Erythroblast (primary cell): ENCODE measurements at regions not wholly inside any gene's neighbourhood (a gene's known extent, or its start where the extent isn't known, plus 50 kb on each side); places are given as distances from the start of the nearest gene placed in this dataset.

Source experiments
- DNase-seq, 2 experiments: peaks; one replicate each; lab custom pipeline; 2025; lab: John Stamatoyannopoulos, UW
- GATA1 ChIP-seq: IDR thresholded peaks from 2 replicates; pipeline ENCODE4 v1.6.1; 2011; ENCODE audit warnings: low read depth, mild to moderate bottlenecking, control low read depth, low read length, moderate library complexity
- POLR2A ChIP-seq: IDR thresholded peaks from 2 replicates; pipeline ENCODE4 v1.6.1; 2011; ENCODE audit warnings: mild to moderate bottlenecking, low read length

DNA sequence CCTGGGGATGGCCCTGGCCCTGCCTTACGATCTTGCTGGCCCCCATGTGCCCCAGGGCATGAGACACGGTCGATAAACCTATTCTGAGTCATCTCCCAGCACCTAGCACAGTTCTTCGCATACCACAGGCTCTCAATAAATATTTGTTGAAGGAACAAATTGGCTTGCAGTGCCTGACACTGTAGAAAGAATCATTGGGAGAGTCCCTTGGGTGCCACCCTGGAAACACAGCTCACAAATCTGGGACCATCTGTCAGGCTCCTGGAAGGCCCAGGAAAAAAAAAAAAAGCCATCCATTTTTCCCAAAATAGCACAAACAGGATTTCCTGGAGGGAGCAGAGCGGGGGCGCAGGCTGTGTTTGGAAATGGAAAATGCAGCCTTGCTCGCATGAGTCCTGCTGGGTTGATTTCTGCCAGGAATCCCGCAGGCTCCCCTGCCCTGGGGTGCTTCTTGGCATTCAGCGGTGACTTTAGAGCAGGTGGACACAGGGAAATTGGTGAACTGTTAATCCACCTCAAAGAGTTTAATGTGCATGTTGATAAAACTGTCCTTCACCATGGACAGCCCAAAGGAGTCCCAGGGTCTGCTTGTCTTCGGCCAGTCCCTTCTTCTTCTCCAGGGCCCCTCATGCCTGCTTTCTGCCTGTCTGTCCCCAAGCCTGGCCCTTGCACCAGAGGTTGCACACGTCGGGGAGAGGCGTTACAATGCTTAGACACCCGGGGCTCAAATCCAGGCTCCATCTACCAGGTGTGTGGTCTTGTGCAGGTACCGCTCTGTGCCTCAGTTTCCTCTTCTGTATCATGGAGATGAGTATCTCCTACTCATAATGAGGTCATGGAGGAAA lies 106.1 kb upstream of the RFLNA start:
- no peak for TF ChIP-seq GATA1
- TF ChIP-seq POLR2A = no peak
- no peak for DNase-seq

GRCh38 chr12:124190312-124191023 lies 104.4 kb upstream of the RFLNA start:
- DNase-seq = no peak
- TF ChIP-seq POLR2A = no peak
- no peak for TF ChIP-seq GATA1

DNA sequence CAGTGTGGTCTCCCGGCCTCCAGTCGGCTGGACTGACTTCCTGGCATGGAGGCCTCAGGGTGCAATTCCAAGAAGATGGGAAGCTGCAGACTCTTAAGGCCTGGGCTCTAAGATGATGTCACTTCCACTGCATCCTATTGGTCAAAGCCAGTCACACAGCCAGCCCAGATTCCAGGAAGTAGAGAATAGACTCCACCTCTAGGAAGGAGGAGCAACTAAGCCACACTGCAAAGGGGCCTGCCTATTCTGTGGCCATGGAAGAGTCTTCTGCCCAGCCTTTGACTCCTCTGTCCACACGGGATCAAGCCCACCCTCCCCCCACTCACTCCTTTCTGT lies 103.9 kb upstream of the RFLNA start:
- TF ChIP-seq POLR2A = no peak
- TF ChIP-seq GATA1 = no peak
- DNase-seq = peak in 1 of 2 experiments; percentile 31

- TF ChIP-seq GATA1 (no peak), POLR2A (no peak)
These were observed 102.9 kb upstream of the RFLNA start for GRCh38 chr12:124191966-124192365.

GRCh38 chr12:124194264-124194892 lies 100.5 kb upstream of the RFLNA start:
- no peak for TF ChIP-seq GATA1
- TF ChIP-seq POLR2A = no peak

More at GRCh38 chr12:124191966-124192365, 102.9 kb upstream of the RFLNA start:
- DNase-seq = no peak

GRCh38 chr12:124194893-124195566 lies 99.9 kb upstream of the RFLNA start:
- no peak for DNase-seq
- no peak for TF ChIP-seq POLR2A
- TF ChIP-seq GATA1 = no peak

More at GRCh38 chr12:124194264-124194892, 100.5 kb upstream of the RFLNA start:
- DNase-seq = no peak

- DNase-seq = no peak
- no peak for TF ChIP-seq GATA1
- no peak for TF ChIP-seq POLR2A
These were observed 99.3 kb upstream of the RFLNA start for GRCh38 chr12:124195567-124195942.

GRCh38 chr12:124196236-124196635 lies 98.7 kb upstream of the RFLNA start:
- TF ChIP-seq GATA1 = no peak
- TF ChIP-seq POLR2A = no peak
- DNase-seq = no peak

DNA sequence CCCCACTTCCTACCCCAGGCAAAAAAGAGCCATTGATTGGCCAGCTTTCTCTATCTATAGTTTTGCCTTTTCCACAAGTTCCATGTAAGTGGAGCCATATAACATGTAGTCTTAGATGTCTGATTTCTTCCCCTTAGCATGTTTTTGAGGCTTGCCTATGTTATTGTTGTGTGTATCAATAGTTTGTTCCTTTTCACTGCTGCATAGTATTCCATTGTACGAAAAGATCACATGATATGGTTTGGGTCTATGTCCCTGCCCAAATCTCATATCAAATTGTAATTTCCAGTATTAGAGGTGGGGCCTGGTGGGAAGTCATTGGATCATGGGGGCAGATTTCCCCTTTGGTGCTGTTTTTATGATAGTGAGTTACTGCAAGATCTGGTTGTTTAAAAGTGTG lies 93.6 kb upstream of the RFLNA start:
- no peak for DNase-seq
- TF ChIP-seq GATA1 = no peak
- no peak for TF ChIP-seq POLR2A

- TF ChIP-seq GATA1 (no peak), POLR2A (no peak)
- DNase-seq = no peak
These were observed 91.7 kb upstream of the RFLNA start for GRCh38 chr12:124203176-124203575.

DNA sequence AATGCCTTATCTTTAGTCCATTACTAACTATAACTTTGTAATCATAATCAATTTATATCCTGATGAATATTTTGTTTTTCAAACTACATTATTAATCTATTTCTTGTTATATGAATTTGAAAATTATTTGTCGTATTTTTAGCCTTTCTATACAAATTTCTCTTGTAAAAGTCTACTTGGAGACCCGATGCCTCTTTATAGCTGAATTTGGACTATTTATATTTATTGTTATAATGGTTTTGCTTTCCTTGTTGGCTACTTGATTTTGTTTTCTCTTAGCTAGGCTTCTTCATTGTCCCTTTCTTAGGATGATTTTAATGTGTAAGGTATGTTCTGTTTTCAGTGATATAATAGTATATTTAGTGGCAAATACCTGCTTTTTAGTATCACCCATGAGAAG lies 89.5 kb upstream of the RFLNA start:
- TF ChIP-seq POLR2A = no peak
- TF ChIP-seq GATA1 = no peak
- no peak for DNase-seq

DNA sequence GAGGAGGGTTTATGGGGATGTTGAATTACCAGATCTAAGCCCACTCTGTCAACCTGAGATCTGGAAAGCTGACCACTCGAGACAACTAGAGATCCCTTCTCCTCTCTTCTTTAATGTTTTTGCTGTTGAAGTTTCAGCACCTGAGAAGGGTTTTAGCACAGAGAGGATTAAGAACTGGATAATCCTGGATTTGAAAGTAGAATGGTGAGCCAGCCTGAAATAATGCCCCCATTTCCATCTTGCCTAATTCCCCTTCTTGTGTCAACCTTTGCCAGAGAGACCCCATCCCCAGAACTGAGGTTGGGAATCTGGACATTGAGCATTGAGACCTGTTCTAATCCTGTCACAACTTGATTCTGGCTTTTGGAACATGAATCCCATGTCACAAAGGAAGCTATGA lies 87.8 kb upstream of the RFLNA start:
- DNase-seq = no peak
- TF ChIP-seq POLR2A (no peak), GATA1 (no peak)

- TF ChIP-seq POLR2A (no peak), GATA1 (no peak)
- no peak for DNase-seq
These were observed 87.3 kb upstream of the RFLNA start for GRCh38 chr12:124207617-124208016.

GRCh38 chr12:124208489-124208888 lies 86.4 kb upstream of the RFLNA start:
- DNase-seq = no peak
- no peak for TF ChIP-seq POLR2A

DNA sequence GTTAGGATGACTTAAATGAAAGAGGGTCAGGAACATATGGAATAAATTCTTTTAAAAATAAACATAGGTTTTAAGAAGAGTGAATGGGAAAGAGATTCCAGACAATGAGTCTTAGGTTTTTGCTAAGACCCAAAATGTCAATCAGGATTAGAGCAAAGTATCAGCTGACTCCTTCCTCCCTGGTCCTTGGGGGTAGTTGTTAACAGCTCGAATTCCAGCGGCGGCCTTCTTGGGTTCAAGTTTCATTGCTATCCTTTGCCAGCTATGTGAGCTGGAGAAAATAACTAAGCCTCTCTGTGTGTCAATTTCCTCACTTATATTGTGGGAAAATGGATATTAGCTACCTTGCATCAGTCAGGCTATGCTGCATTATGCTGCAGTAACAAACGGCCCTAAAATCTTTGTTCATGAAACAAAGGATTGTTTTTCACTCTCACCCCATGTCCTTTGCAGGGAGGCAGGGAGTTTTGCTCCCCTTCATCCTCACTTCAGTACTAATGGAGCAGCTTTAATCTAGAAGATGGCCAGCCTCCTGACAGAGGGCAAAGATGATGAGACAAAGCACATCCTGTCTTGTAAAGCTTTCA lies 83.8 kb upstream of the RFLNA start:
- no peak for DNase-seq
- TF ChIP-seq GATA1 = no peak
- TF ChIP-seq POLR2A = no peak
